K562 (cell line): ENCODE measurements at regions not wholly inside any gene's neighbourhood (a gene's known extent, or its start where the extent isn't known, plus 50 kb on each side); places are given as distances from the start of the nearest gene placed in this dataset.

Experiments used
- CEBPB ChIP-seq: fragments of 450-650 bp; IDR thresholded peaks from 2 replicates; pipeline ENCODE4 v1.6.1; 2016; ENCODE audit warnings: missing genetic modification characterization, missing compliant biosample characterization
- CHCHD3 ChIP-seq: fragments of 250-450 bp; sonication (Bioruptor Pico); IDR thresholded peaks from 2 replicates; pipeline ENCODE4 v2.1.2; 2022; ENCODE audit warnings: mild to moderate bottlenecking
- E2F3 ChIP-seq: fragments of 250-450 bp; sonication (Bioruptor Pico); IDR thresholded peaks from 2 replicates; pipeline ENCODE4 v1.4.0; 2020; ENCODE audit warnings: mild to moderate bottlenecking
- HCFC1 ChIP-seq: IDR thresholded peaks from 2 replicates; pipeline ENCODE4 v1.6.1; 2012; ENCODE audit warnings: low read depth, low read length, improper control_type of control experiment
- HMG20A ChIP-seq: fragments of 450-650 bp; formaldehyde crosslinking; conservative IDR thresholded peaks from 2 replicates; pipeline ENCODE4 v1.4.0; 2020; ENCODE audit warnings: mild to moderate bottlenecking, mixed read lengths
- HNRNPK ChIP-seq: fragments of 200-400 bp; formaldehyde crosslinking; IDR thresholded peaks from one replicate; pipeline ENCODE4 v1.6.1; 2018; ENCODE audit warnings: mild to moderate bottlenecking, low read depth, low read length; ENCODE audit not compliant: poor library complexity, severe bottlenecking
- MEF2D ChIP-seq: conservative IDR thresholded peaks from 2 replicates; pipeline ENCODE4 v1.6.1; 2016; ENCODE audit warnings: low read depth, missing genetic modification characterization, missing compliant biosample characterization
- ZNF143 ChIP-seq: sonication (generic); formaldehyde crosslinking; IDR thresholded peaks from 2 replicates; pipeline ENCODE4 v1.9.0; 2022; ENCODE audit warnings: mild to moderate bottlenecking, missing genetic modification reagents
- TF ChIP-seq, protein P1 (sequence below), 2 experiments: IDR thresholded peaks; 2 replicates each; pipeline ENCODE4 v1.6.1; 2012; ENCODE audit warnings: improper control_type of control experiment in 2 of 2, low read depth in 2 of 2, low read length in 2 of 2, borderline replicate concordance in 1 of 2
- TF ChIP-seq, protein P2 (sequence below), 3 experiments: IDR thresholded peaks in 2 of 3; conservative IDR thresholded peaks in 1 of 3; 2 replicates each; pipeline ENCODE4 v1.5.1; 2011 to 2012; ENCODE audit warnings: low read length in 3 of 3, mild to moderate bottlenecking in 3 of 3, control low read depth in 2 of 3, improper control_type of control experiment in 1 of 3, inconsistent platforms in 1 of 3, low read depth in 1 of 3, mixed read lengths in 1 of 3, moderate library complexity in 1 of 3; ENCODE audit not compliant: insufficient read depth in 2 of 3
- TF ChIP-seq, protein P3 (sequence below): sonication (generic); formaldehyde crosslinking; IDR thresholded peaks from 2 replicates; pipeline ENCODE4 v1.9.0; 2022; ENCODE audit warnings: mild to moderate bottlenecking, missing genetic modification reagents

DNA sequence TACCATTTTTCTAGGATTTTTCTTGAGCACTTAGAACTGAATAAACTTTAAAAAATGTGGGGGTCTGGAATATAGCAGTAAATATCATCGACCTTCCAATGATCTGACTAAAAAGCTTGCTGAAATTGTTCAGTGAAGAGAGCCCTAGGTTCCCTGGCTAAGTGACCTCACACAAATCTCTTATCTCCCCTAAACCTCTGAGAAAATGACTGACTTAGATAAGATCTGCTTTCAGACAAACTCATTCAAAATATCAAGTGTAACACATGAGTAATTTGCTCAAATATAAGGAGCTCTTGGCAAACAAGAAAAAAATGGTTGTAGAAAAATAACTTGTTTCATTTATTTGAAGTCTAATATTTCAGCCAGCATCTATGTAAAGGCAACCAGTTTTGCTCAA is 441.7 kb upstream of the SLIT2 start:
- TF ChIP-seq MEF2D (tag) (no peak), E2F3 (no peak), HCFC1 (no peak), HMG20A (CRISPR knock-in tag) (no peak), CHCHD3 (CRISPR knock-in tag) (no peak), ZNF143 (CRISPR knock-in tag) (no peak), HNRNPK (no peak), CEBPB (tag) (no peak)
- TF ChIP-seq, protein P1, sequence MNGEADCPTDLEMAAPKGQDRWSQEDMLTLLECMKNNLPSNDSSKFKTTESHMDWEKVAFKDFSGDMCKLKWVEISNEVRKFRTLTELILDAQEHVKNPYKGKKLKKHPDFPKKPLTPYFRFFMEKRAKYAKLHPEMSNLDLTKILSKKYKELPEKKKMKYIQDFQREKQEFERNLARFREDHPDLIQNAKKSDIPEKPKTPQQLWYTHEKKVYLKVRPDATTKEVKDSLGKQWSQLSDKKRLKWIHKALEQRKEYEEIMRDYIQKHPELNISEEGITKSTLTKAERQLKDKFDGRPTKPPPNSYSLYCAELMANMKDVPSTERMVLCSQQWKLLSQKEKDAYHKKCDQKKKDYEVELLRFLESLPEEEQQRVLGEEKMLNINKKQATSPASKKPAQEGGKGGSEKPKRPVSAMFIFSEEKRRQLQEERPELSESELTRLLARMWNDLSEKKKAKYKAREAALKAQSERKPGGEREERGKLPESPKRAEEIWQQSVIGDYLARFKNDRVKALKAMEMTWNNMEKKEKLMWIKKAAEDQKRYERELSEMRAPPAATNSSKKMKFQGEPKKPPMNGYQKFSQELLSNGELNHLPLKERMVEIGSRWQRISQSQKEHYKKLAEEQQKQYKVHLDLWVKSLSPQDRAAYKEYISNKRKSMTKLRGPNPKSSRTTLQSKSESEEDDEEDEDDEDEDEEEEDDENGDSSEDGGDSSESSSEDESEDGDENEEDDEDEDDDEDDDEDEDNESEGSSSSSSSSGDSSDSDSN (IDR thresholded peaks at IDR 0.05; ENCODE audit: borderline replicate concordance in 1 of 2, low read depth in 2 of 2, low read length in 2 of 2): no peak
- TF ChIP-seq, protein P2, sequence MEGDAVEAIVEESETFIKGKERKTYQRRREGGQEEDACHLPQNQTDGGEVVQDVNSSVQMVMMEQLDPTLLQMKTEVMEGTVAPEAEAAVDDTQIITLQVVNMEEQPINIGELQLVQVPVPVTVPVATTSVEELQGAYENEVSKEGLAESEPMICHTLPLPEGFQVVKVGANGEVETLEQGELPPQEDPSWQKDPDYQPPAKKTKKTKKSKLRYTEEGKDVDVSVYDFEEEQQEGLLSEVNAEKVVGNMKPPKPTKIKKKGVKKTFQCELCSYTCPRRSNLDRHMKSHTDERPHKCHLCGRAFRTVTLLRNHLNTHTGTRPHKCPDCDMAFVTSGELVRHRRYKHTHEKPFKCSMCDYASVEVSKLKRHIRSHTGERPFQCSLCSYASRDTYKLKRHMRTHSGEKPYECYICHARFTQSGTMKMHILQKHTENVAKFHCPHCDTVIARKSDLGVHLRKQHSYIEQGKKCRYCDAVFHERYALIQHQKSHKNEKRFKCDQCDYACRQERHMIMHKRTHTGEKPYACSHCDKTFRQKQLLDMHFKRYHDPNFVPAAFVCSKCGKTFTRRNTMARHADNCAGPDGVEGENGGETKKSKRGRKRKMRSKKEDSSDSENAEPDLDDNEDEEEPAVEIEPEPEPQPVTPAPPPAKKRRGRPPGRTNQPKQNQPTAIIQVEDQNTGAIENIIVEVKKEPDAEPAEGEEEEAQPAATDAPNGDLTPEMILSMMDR (IDR thresholded peaks at IDR 0.05 in 2 of 3, conservative IDR thresholded peaks at IDR 0.05 in 1 of 3; ENCODE audit: insufficient read depth in 2 of 3, low read depth in 1 of 3, low read length in 3 of 3): no peak
- TF ChIP-seq, protein P3, sequence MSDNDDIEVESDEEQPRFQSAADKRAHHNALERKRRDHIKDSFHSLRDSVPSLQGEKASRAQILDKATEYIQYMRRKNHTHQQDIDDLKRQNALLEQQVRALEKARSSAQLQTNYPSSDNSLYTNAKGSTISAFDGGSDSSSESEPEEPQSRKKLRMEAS: no peak
